NB4 (cell line): ENCODE measurements at regions not wholly inside any gene's neighbourhood (a gene's known extent, or its start where the extent isn't known, plus 50 kb on each side); places are given as distances from the start of the nearest gene placed in this dataset.

ENCODE experiments used
- MYC ChIP-seq: IDR thresholded peaks from 2 replicates; pipeline ENCODE4 v1.6.1; 2011; ENCODE audit warnings: low read depth, low read length
- POLR2A ChIP-seq: IDR thresholded peaks from 2 replicates; pipeline ENCODE4 v1.6.1; 2011; ENCODE audit warnings: mild to moderate bottlenecking; ENCODE audit not compliant: insufficient read length; ENCODE audit errors: extremely low read depth
- TF ChIP-seq, protein P1 (sequence below): IDR thresholded peaks from one replicate; pipeline ENCODE4 v1.5.1; 2012; ENCODE audit warnings: low read depth, low read length

DNA sequence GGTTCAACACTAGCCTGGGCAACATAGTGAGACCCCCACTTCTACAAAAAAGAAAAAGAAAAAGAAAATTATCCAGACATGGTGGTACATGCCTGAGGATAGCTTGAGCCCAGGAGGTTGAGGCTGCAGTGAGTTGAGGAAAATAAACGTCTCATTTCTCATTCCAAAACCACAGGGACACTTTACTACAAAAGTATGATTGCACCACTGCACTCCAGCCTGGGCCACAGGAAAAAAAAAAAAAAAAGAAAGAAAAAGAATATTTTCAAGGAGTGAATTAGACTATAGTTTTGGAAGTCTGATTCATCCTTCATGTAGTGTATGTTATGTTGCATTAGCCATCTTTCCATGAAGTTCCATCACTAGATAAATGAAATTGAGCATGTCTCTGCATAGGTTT, 149.5 kb upstream of the THBS1 start:
- TF ChIP-seq MYC (no peak), POLR2A (no peak)
- TF ChIP-seq, protein P1, sequence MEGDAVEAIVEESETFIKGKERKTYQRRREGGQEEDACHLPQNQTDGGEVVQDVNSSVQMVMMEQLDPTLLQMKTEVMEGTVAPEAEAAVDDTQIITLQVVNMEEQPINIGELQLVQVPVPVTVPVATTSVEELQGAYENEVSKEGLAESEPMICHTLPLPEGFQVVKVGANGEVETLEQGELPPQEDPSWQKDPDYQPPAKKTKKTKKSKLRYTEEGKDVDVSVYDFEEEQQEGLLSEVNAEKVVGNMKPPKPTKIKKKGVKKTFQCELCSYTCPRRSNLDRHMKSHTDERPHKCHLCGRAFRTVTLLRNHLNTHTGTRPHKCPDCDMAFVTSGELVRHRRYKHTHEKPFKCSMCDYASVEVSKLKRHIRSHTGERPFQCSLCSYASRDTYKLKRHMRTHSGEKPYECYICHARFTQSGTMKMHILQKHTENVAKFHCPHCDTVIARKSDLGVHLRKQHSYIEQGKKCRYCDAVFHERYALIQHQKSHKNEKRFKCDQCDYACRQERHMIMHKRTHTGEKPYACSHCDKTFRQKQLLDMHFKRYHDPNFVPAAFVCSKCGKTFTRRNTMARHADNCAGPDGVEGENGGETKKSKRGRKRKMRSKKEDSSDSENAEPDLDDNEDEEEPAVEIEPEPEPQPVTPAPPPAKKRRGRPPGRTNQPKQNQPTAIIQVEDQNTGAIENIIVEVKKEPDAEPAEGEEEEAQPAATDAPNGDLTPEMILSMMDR, result no peak
